ENCODE measurements at regions not wholly inside any gene's neighbourhood (a gene's known extent, or its start where the extent isn't known, plus 50 kb on each side); places are given as distances from the start of the nearest gene placed in this dataset.
A peak's percentile ranks its signal among the peaks of the same experiment; 100 is the strongest.

DNA sequence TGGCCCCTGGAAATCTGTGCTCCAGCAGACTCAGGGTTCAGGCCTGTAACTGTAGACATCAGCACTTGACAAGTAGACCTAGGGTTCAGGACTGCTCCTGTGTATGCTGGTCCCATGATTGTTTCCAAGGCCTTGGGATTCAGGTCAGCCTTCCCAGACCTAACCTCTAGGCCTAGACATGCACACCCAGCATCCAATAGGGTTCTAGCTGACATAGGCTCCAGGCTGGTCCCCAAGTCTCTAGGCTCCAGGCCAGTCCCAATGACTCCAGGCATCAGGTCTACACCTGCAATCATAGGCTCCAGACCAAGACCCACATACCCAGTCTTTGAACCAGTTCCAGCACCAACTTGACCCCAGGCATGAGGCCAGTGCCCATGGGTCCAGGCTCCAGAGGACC is 166.2 kb upstream of the GRIA4 start:
- Histone ChIP-seq H3K27me3 (ENCODE audit: control insufficient read depth, insufficient read depth, low read length) (no peaks in the 10 kb centered on the region), H3K27ac (ENCODE audit: low read length) (no peak overlapping the region), H3K36me3 (ENCODE audit: control insufficient read depth, insufficient read depth, low read length) (no peaks in the 10 kb centered on the region), H3K9me3 (replicated peaks; ENCODE audit: control insufficient read depth, low read depth, low read length) (peaks cover 10% of the 10 kb centered on the region), H3K4me3 (ENCODE audit: low read length) (no peak overlapping the region), H3K4me1 (ENCODE audit: control insufficient read depth, insufficient read depth, low read length) (no peaks in the 10 kb centered on the region)
- DNase-seq: no peak

- DNase-seq: no peak
- no peaks in the 10 kb centered on the region for H3K36me3 ChIP-seq (ENCODE audit: control insufficient read depth, insufficient read depth, low read length)
- H3K27me3 ChIP-seq (ENCODE audit: control insufficient read depth, insufficient read depth, low read length): no peaks in the 10 kb centered on the region
- H3K4me3 ChIP-seq (ENCODE audit: low read length): no peak overlapping the region
- H3K9me3 ChIP-seq (replicated peaks; ENCODE audit: control insufficient read depth, low read depth, low read length): no peaks in the 10 kb centered on the region
- no peak overlapping the region for H3K27ac ChIP-seq (ENCODE audit: low read length)
- no peaks in the 10 kb centered on the region for H3K4me1 ChIP-seq (ENCODE audit: control insufficient read depth, insufficient read depth, low read length)
- no CpG with 5 or more reads among the region's 3 CpGs for WGBS (ENCODE audit: insufficient coverage)
Observed at GRCh38 chr11:105432241-105432995, 177.5 kb upstream of the GRIA4 start.

GRCh38 chr11:105429096-105429910 is 180.6 kb upstream of the GRIA4 start:
- DNase-seq: no peak
- no peaks in the 10 kb centered on the region for H3K27me3 ChIP-seq (ENCODE audit: control insufficient read depth, insufficient read depth, low read length)
- 60% methylated on average over 1 of the region's 6 CpGs for WGBS (ENCODE audit: insufficient coverage)
- no peak overlapping the region for H3K27ac ChIP-seq (ENCODE audit: low read length)
- H3K4me1 ChIP-seq (ENCODE audit: control insufficient read depth, insufficient read depth, low read length): no peaks in the 10 kb centered on the region
- no peaks in the 10 kb centered on the region for H3K36me3 ChIP-seq (ENCODE audit: control insufficient read depth, insufficient read depth, low read length)
- no peaks in the 10 kb centered on the region for H3K9me3 ChIP-seq (replicated peaks; ENCODE audit: control insufficient read depth, low read depth, low read length)
- H3K4me3 ChIP-seq (ENCODE audit: low read length): no peak overlapping the region

DNA sequence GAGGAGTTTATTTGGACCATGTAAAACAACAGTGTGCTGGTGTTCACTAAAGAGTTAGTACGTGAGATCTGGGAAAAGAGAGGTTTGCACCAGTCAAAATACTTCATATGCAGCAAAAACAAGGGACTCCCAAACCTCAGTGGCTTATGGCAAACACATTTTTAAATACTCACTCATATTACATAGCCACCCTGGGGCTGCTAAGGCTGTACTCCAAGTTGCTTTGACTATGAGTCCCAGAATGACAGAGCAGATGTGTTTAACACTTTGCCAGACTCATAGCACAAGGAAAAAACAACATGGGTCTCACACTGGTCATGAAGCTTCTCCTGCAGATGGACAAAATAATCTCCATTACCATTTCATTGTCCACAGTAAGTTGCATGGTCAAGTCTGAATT is 202.8 kb upstream of the GRIA4 start:
- WGBS (ENCODE audit: insufficient coverage): no CpG with 5 or more reads among the region's 1 CpG
- Histone ChIP-seq H3K27ac (ENCODE audit: low read length) (no peak overlapping the region), H3K36me3 (ENCODE audit: control insufficient read depth, insufficient read depth, low read length) (no peaks in the 10 kb centered on the region), H3K4me3 (ENCODE audit: low read length) (no peak overlapping the region), H3K9me3 (replicated peaks; ENCODE audit: control insufficient read depth, low read depth, low read length) (no peaks in the 10 kb centered on the region), H3K4me1 (ENCODE audit: control insufficient read depth, insufficient read depth, low read length) (no peaks in the 10 kb centered on the region), H3K27me3 (ENCODE audit: control insufficient read depth, insufficient read depth, low read length) (no peaks in the 10 kb centered on the region)
- peak; percentile 27 for DNase-seq

DNA sequence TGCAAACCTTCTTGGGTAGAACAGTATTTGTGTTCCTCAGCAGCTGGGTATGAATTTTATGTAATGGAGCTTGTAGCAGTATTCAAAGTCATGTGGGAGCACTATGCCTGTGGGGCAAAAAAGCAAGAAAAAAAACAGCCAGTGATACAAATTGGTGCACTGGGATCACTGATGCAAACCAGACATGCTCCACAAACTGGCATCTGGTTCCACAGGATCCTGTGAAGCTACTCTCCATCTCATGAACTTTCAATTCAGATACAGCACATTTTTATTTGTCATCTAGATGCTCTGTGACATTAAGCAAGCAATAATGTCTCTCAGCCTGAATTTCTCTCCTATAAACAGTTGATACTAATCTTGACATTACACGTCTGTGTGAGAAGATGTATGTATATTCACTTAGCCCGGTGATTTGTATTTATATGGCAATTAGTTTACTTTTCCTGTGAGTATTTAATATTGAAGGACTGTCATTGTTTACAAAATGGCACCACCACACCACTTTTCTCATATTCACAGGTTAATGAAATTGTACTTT is 208.5 kb upstream of the GRIA4 start:
- no CpG with 5 or more reads among the region's 2 CpGs for WGBS (ENCODE audit: insufficient coverage)

DNA sequence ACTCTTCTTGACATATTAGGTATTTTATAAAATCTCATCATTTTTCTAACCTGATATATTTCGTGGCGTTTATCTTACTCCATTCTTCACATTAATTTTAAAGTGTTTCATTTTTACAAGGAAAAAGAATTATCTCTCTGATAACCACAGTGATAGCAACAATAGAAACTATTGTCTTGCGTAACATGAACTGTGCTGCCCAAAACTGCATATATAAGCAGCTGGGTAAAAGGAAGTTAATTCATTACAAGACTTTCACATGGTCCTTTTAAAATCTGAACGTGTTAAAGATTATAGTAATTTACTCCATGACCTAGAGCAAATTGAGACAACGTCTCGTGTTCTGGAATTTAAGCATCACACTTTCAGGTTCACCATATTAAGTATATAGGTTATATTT is 210.4 kb upstream of the GRIA4 start:
- peak; percentile 30 for DNase-seq
- WGBS (ENCODE audit: insufficient coverage): no CpG with 5 or more reads among the region's 6 CpGs
- no peaks in the 10 kb centered on the region for H3K4me1 ChIP-seq (ENCODE audit: control insufficient read depth, insufficient read depth, low read length)
- no peak overlapping the region for H3K4me3 ChIP-seq (ENCODE audit: low read length)
- H3K27ac ChIP-seq (ENCODE audit: low read length): no peak overlapping the region
- H3K36me3 ChIP-seq (ENCODE audit: control insufficient read depth, insufficient read depth, low read length): no peaks in the 10 kb centered on the region
- no peaks in the 10 kb centered on the region for H3K9me3 ChIP-seq (replicated peaks; ENCODE audit: control insufficient read depth, low read depth, low read length)
- H3K27me3 ChIP-seq (ENCODE audit: control insufficient read depth, insufficient read depth, low read length): no peaks in the 10 kb centered on the region

More for the DNA sequence above, 208.5 kb upstream of the GRIA4 start:
- H3K4me3 ChIP-seq (ENCODE audit: low read length): no peak overlapping the region
- H3K4me1 ChIP-seq (ENCODE audit: control insufficient read depth, insufficient read depth, low read length): no peaks in the 10 kb centered on the region
- H3K36me3 ChIP-seq (ENCODE audit: control insufficient read depth, insufficient read depth, low read length): no peaks in the 10 kb centered on the region
- no peak overlapping the region for H3K27ac ChIP-seq (ENCODE audit: low read length)
- no peaks in the 10 kb centered on the region for H3K27me3 ChIP-seq (ENCODE audit: control insufficient read depth, insufficient read depth, low read length)
- no peak for DNase-seq
- no peaks in the 10 kb centered on the region for H3K9me3 ChIP-seq (replicated peaks; ENCODE audit: control insufficient read depth, low read depth, low read length)

- H3K36me3 ChIP-seq (ENCODE audit: control insufficient read depth, insufficient read depth, low read length): no peaks in the 10 kb centered on the region
- no peaks in the 10 kb centered on the region for H3K4me1 ChIP-seq (ENCODE audit: control insufficient read depth, insufficient read depth, low read length)
- no peak overlapping the region for H3K27ac ChIP-seq (ENCODE audit: low read length)
- no peak for DNase-seq
- H3K27me3 ChIP-seq (ENCODE audit: control insufficient read depth, insufficient read depth, low read length): no peaks in the 10 kb centered on the region
- no peaks in the 10 kb centered on the region for H3K9me3 ChIP-seq (replicated peaks; ENCODE audit: control insufficient read depth, low read depth, low read length)
- no peak overlapping the region for H3K4me3 ChIP-seq (ENCODE audit: low read length)
Observed at GRCh38 chr11:105398636-105399035, 211.2 kb upstream of the GRIA4 start.

- no peak overlapping the region for H3K27ac ChIP-seq (ENCODE audit: low read length)
- no peak for DNase-seq
- 100% methylated on average over 1 of the region's 2 CpGs for WGBS (ENCODE audit: insufficient coverage)
- H3K4me3 ChIP-seq (ENCODE audit: low read length): no peak overlapping the region
- no peaks in the 10 kb centered on the region for H3K9me3 ChIP-seq (replicated peaks; ENCODE audit: control insufficient read depth, low read depth, low read length)
- H3K27me3 ChIP-seq (ENCODE audit: control insufficient read depth, insufficient read depth, low read length): no peaks in the 10 kb centered on the region
- H3K4me1 ChIP-seq (ENCODE audit: control insufficient read depth, insufficient read depth, low read length): no peaks in the 10 kb centered on the region
- no peaks in the 10 kb centered on the region for H3K36me3 ChIP-seq (ENCODE audit: control insufficient read depth, insufficient read depth, low read length)
Observed at GRCh38 chr11:105393326-105393725, 216.5 kb upstream of the GRIA4 start.

DNA sequence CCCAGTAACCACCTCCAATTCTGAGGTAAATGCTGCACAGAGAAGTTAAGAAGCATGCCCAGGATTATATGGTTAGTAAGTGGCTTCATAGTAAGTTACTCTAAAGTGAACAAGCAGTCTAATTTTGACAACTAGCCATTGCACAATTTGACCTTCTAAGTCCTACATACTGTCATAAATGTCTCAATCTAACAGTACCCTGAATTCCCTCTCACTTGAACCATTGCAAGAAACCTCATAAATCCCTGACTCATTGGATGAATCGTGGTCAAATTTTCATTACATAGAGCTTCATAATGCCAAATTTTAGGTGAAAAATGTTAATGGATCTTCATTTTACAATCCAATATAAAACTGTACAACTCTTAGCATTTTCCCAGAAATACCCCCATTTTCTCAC is 217.3 kb upstream of the GRIA4 start:
- WGBS (ENCODE audit: insufficient coverage): no CpG with 5 or more reads among the region's 1 CpG
- no peak overlapping the region for H3K4me3 ChIP-seq (ENCODE audit: low read length)
- no peak for DNase-seq
- H3K4me1 ChIP-seq (ENCODE audit: control insufficient read depth, insufficient read depth, low read length): no peaks in the 10 kb centered on the region
- H3K9me3 ChIP-seq (replicated peaks; ENCODE audit: control insufficient read depth, low read depth, low read length): no peaks in the 10 kb centered on the region
- H3K27ac ChIP-seq (ENCODE audit: low read length): no peak overlapping the region
- H3K27me3 ChIP-seq (ENCODE audit: control insufficient read depth, insufficient read depth, low read length): no peaks in the 10 kb centered on the region
- H3K36me3 ChIP-seq (ENCODE audit: control insufficient read depth, insufficient read depth, low read length): no peaks in the 10 kb centered on the region

- 82% methylated on average over 3 of the region's 5 CpGs for WGBS (ENCODE audit: insufficient coverage)
Observed at GRCh38 chr11:105389952-105390351, 219.9 kb upstream of the GRIA4 start.

More at GRCh38 chr11:105389952-105390351, 219.9 kb upstream of the GRIA4 start:
- DNase-seq: no peak
- Histone ChIP-seq H3K27ac (ENCODE audit: low read length) (no peak overlapping the region), H3K4me3 (ENCODE audit: low read length) (no peak overlapping the region), H3K9me3 (replicated peaks; ENCODE audit: control insufficient read depth, low read depth, low read length) (no peaks in the 10 kb centered on the region), H3K27me3 (ENCODE audit: control insufficient read depth, insufficient read depth, low read length) (no peaks in the 10 kb centered on the region), H3K4me1 (ENCODE audit: control insufficient read depth, insufficient read depth, low read length) (no peaks in the 10 kb centered on the region), H3K36me3 (ENCODE audit: control insufficient read depth, insufficient read depth, low read length) (no peaks in the 10 kb centered on the region)

Data from muscle of leg (tissue), 3 donors.